Endothelial cell of umbilical vein (primary cell): ENCODE measurements at regions not wholly inside any gene's neighbourhood (a gene's known extent, or its start where the extent isn't known, plus 50 kb on each side); places are given as distances from the start of the nearest gene placed in this dataset.

Experiments used
- BruUV-seq: library from RNA; stranded (reverse); fragments of 400-500 nt; replicated peaks from 2 replicates; lab custom pipeline; 2021; lab: Mats Ljungman, UMichigan
- CTCF ChIA-PET: fragments of 300-600, 350-600 bp; sonication (Branson Sonifier 250); formaldehyde crosslinking; loops from one replicate; lab custom pipeline; 2021; ENCODE audit warnings: antibody characterized with exemption, inconsistent platforms; lab: Charles Lee
- POLR2A ChIA-PET: fragments of 300-600, 350-600 bp; sonication (Branson Sonifier 250); formaldehyde crosslinking; loops from one replicate; lab custom pipeline; 2021; ENCODE audit warnings: antibody characterized with exemption, inconsistent platforms; lab: Charles Lee
- DNase-seq: peaks from one replicate; pipeline ENCODE4 v3.0.0-alpha.2; 2011; ENCODE audit warnings: low read depth, low spot score
- FAIRE-seq: peaks from 2 replicates; lab custom pipeline; 2011; peaks lifted over from hg19 to GRCh38; lab: Jason Lieb, UNC
- H2AFZ ChIP-seq: 2 replicates; pipeline ENCODE4 v1.6.0; 2012; ENCODE audit warnings: low read depth, low read length, control low read depth, inconsistent platforms
- H3K27ac ChIP-seq: 2 replicates; pipeline ENCODE4 v1.5.1; 2011; ENCODE audit warnings: low read depth, mild to moderate bottlenecking, control low read depth, low read length, moderate library complexity; ENCODE audit not compliant: insufficient read depth
- H3K27me3 ChIP-seq, 2 experiments: 2 replicates each; pipeline versions ENCODE4 v1.6.0 to v1.6.1; 2011; ENCODE audit warnings: low read length in 2 of 2, mixed read lengths in 1 of 2; ENCODE audit not compliant: control insufficient read depth in 2 of 2, insufficient read depth in 2 of 2
- H3K36me3 ChIP-seq, 2 experiments: 2 replicates in 1 of 2; 3 replicates in 1 of 2; pipeline ENCODE4 v1.5.1; 2011; ENCODE audit warnings: low read length in 2 of 2, mild to moderate bottlenecking in 1 of 2, moderate library complexity in 1 of 2; ENCODE audit not compliant: control insufficient read depth in 2 of 2, insufficient read depth in 2 of 2; ENCODE audit errors: extremely low read depth in 1 of 2
- H3K4me1 ChIP-seq: 3 replicates; pipeline ENCODE4 v1.5.1; 2011; ENCODE audit warnings: mild to moderate bottlenecking, low read length; ENCODE audit not compliant: control insufficient read depth, insufficient read depth; ENCODE audit errors: extremely low read depth
- H3K4me2 ChIP-seq: 2 replicates; pipeline ENCODE4 v1.6.1; 2011; ENCODE audit warnings: low read length, control low read depth, mixed read lengths; ENCODE audit not compliant: insufficient read depth
- H3K4me3 ChIP-seq, 3 experiments: fragments of 200-600 bp in 1 of 3; sonication (generic), shearing (Covaris generic) in 1 of 3; replicated peaks in 1 of 3; 2 replicates each; pipeline ENCODE4 v1.5.1; 2011 to 2016; ENCODE audit warnings: control low read depth in 3 of 3, low read length in 3 of 3, mild to moderate bottlenecking in 2 of 3, inconsistent platforms in 1 of 3, low read depth in 1 of 3, moderate library complexity in 1 of 3; ENCODE audit not compliant: insufficient read depth in 1 of 3
- H3K79me2 ChIP-seq: 2 replicates; pipeline ENCODE4 v1.6.0; 2012; ENCODE audit warnings: low read length, inconsistent platforms; ENCODE audit not compliant: control insufficient read depth, insufficient read depth
- H3K9ac ChIP-seq: replicated peaks from 2 replicates; pipeline ENCODE3; 2011; ENCODE audit warnings: low read length, control low read depth; ENCODE audit not compliant: insufficient read depth; ENCODE audit errors: extremely low read depth
- H3K9me1 ChIP-seq: replicated peaks from 3 replicates; pipeline ENCODE4 v1.6.0; 2011; ENCODE audit warnings: mild to moderate bottlenecking, low read length; ENCODE audit not compliant: control insufficient read depth, insufficient read depth; ENCODE audit errors: extremely low read depth
- H3K9me3 ChIP-seq: replicated peaks from 2 replicates; pipeline ENCODE4 v1.5.1; 2012; ENCODE audit warnings: low read length, inconsistent platforms; ENCODE audit not compliant: control insufficient read depth, insufficient read depth
- H4K20me1 ChIP-seq: replicated peaks from 2 replicates; pipeline ENCODE3; 2011; ENCODE audit warnings: mild to moderate bottlenecking, low read length; ENCODE audit not compliant: control insufficient read depth, insufficient read depth; ENCODE audit errors: extremely low read depth
- CTCF ChIP-seq, 2 donors: IDR thresholded peaks; 1 replicate in 1 of 2; 2 replicates in 1 of 2; pipeline ENCODE4 v1.5.1; 2011; ENCODE audit warnings: low read length in 2 of 2, mild to moderate bottlenecking in 2 of 2, moderate library complexity in 2 of 2, control low read depth in 1 of 2, inconsistent platforms in 1 of 2, low read depth in 1 of 2; ENCODE audit not compliant: insufficient read depth in 1 of 2; ENCODE audit errors: extremely low read depth in 1 of 2
- EZH2 ChIP-seq: IDR thresholded peaks from 2 replicates; pipeline ENCODE4 v1.6.1; 2012; ENCODE audit warnings: borderline replicate concordance, low read depth, mild to moderate bottlenecking, moderate library complexity, low read length, inconsistent platforms; ENCODE audit not compliant: severe bottlenecking
- FOS ChIP-seq: IDR thresholded peaks from 2 replicates; pipeline ENCODE4 v1.6.1; 2011; ENCODE audit warnings: mild to moderate bottlenecking, low read length, moderate library complexity, borderline replicate concordance; ENCODE audit not compliant: insufficient read depth
- GATA2 ChIP-seq: IDR thresholded peaks from 2 replicates; pipeline ENCODE4 v1.7.0; 2011; ENCODE audit warnings: low read depth, mild to moderate bottlenecking, moderate library complexity, mixed read lengths, low read length; ENCODE audit not compliant: insufficient read length, insufficient read depth
- JUN ChIP-seq: IDR thresholded peaks from 2 replicates; pipeline ENCODE4 v1.6.1; 2011; ENCODE audit warnings: borderline replicate concordance, low read depth; ENCODE audit not compliant: insufficient read length, insufficient read depth
- MAX ChIP-seq: IDR thresholded peaks from 2 replicates; pipeline ENCODE4 v1.6.1; 2011; ENCODE audit not compliant: insufficient read depth, insufficient read length
- MYC ChIP-seq: IDR thresholded peaks from one replicate; pipeline ENCODE4 v1.6.1; 2011; ENCODE audit warnings: mild to moderate bottlenecking, low read depth, low read length
- POLR2A ChIP-seq: IDR thresholded peaks from 2 replicates; pipeline ENCODE4 v1.6.1; 2012; ENCODE audit warnings: low read depth, mild to moderate bottlenecking, control low read depth, low read length
- POLR2AphosphoS5 ChIP-seq: IDR thresholded peaks from 2 replicates; pipeline ENCODE4 v1.6.1; 2012; ENCODE audit warnings: low read depth, mild to moderate bottlenecking, control low read depth, low read length, moderate library complexity; ENCODE audit not compliant: insufficient read depth
- dilution Hi-C: fragments of 300-500 bp; cut with MboI; formaldehyde crosslinking; loops from one replicate; pipeline ENCODE4 v1.15.0; 2019; ENCODE audit warnings: low sequenced_read_pairs; ENCODE audit not compliant: extremely low pct_ligation_motif_present
- intact Hi-C: fragments of 100-400 bp; cut with micrococcal nuclease; formaldehyde crosslinking; loops from one replicate; pipeline ENCODE4 v1.10.0; 2022

- no peak overlapping the region for H3K4me3 ChIP-seq
- intact Hi-C loops, result no loop called here
- no peak overlapping the region for H3K27ac ChIP-seq
- H3K36me3 ChIP-seq, result no peaks in the 10 kb centered on the region
- POLR2A ChIA-PET, result no interaction called here
- no peak overlapping the region for H3K4me2 ChIP-seq
- TF ChIP-seq POLR2AphosphoS5, result no peak
- TF ChIP-seq MAX, result no peak
- no peak for TF ChIP-seq POLR2A
- no peak for TF ChIP-seq CTCF (IDR thresholded peaks at IDR 0.05; ENCODE audit: extremely low read depth in 1 of 2, insufficient read depth in 1 of 2, low read depth in 1 of 2, low read length in 2 of 2)
- TF ChIP-seq GATA2, result no peak
- no peak for TF ChIP-seq FOS
- TF ChIP-seq MYC, result no peak
- TF ChIP-seq EZH2, result no peak
- no peak for TF ChIP-seq JUN
- dilution Hi-C loops, result no loop called here
- H3K27me3 ChIP-seq, result no peaks in the 10 kb centered on the region
- no peaks in the 10 kb centered on the region for H3K4me1 ChIP-seq
- H3K9me1 ChIP-seq, result no peaks in the 10 kb centered on the region
- no TSS peak for BruUV-seq
- no peak for DNase-seq
- no peak overlapping the region for H3K9ac ChIP-seq
- FAIRE-seq, result no peak
- no peak overlapping the region for H2AFZ ChIP-seq
- H3K9me3 ChIP-seq, result no peaks in the 10 kb centered on the region
- CTCF ChIA-PET, result no interaction called here
- no peaks in the 10 kb centered on the region for H3K79me2 ChIP-seq
- H4K20me1 ChIP-seq, result no peaks in the 10 kb centered on the region
These were observed 264.3 kb downstream of the PTPRU start for GRCh38 chr1:29500651-29501050.
